Muscle of leg (tissue), 3 donors: ENCODE measurements at regions not wholly inside any gene's neighbourhood (a gene's known extent, or its start where the extent isn't known, plus 50 kb on each side); places are given as distances from the start of the nearest gene placed in this dataset.

Experiments
- DNase-seq: peaks from one replicate; pipeline ENCODE4 v3.0.0; 2013
- H3K27ac ChIP-seq: one replicate; pipeline ENCODE4 v1.5.1; 2013; ENCODE audit warnings: mild to moderate bottlenecking, low read length, control low read depth
- H3K27me3 ChIP-seq: one replicate; pipeline ENCODE4 v1.6.1; 2013; ENCODE audit warnings: low read length; ENCODE audit not compliant: control insufficient read depth, insufficient read depth
- H3K36me3 ChIP-seq: one replicate; pipeline ENCODE4 v1.6.1; 2013; ENCODE audit warnings: low read length; ENCODE audit not compliant: control insufficient read depth, insufficient read depth
- H3K4me1 ChIP-seq: one replicate; pipeline ENCODE4 v1.6.1; 2013; ENCODE audit warnings: low read length; ENCODE audit not compliant: control insufficient read depth, insufficient read depth
- H3K4me3 ChIP-seq: one replicate; pipeline ENCODE4 v1.5.1; 2013; ENCODE audit warnings: low read length, control low read depth
- H3K9me3 ChIP-seq: replicated peaks from 2 replicates; pipeline ENCODE4 v1.6.1; 2013; ENCODE audit warnings: low read depth, low read length; ENCODE audit not compliant: control insufficient read depth
- WGBS: methylation state at CpG from one replicate; pipeline ENCODE4 v1.1.5; 2013; ENCODE audit warnings: missing lambda C conversion rate; ENCODE audit not compliant: insufficient coverage; 5-methylcytosine and 5-hydroxymethylcytosine counted together

DNA sequence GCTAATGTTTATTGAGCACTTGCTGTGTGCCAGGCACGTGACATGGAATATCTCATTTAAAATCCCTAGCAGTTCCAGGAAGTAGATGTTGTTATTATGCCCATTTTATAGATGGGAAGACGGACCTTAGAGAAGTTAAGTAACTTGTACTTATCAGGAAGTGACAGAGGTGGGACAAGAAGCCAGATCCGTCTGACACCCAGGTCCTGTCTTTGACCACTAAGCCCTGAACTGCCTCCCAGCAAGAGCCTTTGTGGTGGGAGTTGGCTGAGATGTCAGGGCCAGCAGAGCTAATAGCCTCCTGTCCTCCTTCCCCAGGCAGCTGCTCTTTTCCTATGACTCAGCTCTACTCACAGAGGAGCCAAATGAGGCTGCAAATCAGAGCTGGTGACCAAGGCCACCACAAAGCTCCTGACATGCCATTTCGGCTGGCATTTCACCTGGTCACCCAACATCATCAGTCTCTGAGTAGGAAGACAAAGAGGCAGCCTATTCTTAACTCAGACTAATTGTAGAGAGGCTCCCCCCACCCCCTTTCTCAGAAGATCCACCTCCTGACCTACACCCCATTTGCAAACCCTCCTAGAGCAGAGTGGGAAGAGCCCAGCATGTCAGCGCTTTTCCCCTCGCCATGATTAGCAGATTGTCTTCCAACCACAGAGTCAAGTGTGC is 175.1 kb upstream of the KIT start:
- DNase-seq = no peak
- WGBS = 86% methylated on average over 1 of the region's 6 CpGs
- H3K4me3 ChIP-seq = no peak overlapping the region
- H3K36me3 ChIP-seq = no peaks in the 10 kb centered on the region
- peaks cover 6% of the 10 kb centered on the region for H3K9me3 ChIP-seq
- no peak overlapping the region for H3K27ac ChIP-seq
- no peaks in the 10 kb centered on the region for H3K27me3 ChIP-seq
- no peaks in the 10 kb centered on the region for H3K4me1 ChIP-seq

DNA sequence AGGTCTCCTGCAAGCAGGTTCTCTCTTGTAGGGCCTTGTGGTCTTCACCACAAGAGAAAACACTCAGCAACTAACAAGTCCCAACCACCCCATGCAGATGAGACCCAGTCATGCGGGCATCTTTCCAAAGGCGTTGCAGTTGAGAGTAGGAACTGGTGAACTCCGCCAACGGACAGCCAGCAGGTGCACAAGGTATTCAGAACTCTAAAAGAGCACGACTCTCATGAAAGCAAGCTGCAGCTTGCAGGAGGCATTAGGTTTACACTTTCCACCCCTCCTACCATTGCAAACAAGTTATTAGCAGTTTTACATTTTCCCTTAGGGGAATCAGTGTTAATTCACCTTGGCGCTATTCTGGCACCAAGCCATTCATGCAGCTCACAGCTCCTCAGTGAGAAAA is 173.4 kb upstream of the KIT start:
- Histone ChIP-seq H3K4me1 (no peaks in the 10 kb centered on the region), H3K36me3 (no peaks in the 10 kb centered on the region), H3K4me3 (no peak overlapping the region), H3K27me3 (no peaks in the 10 kb centered on the region), H3K27ac (no peak overlapping the region), H3K9me3 (peaks cover 6% of the 10 kb centered on the region)
- 69% methylated on average over 4 of the region's 6 CpGs for WGBS
- no peak for DNase-seq

DNA sequence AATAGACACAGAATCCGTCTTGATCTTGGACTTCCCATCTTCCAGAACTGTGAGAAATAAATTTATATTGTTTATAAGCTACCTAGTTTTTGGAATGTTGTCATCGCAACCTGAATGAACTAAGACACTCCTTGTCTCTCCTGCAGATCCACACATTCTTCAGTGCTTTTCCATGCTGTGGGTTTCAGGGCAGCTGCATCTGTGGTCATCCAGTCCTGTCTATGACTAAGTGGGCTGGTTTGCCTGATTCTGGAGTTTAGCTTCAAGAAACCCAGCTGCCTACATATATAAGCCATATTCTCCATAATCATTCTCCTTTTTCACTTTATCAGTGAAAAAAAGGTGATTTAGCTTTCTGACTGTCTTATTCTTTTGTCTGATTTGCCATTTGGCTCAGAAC is 170.3 kb upstream of the KIT start:
- no peaks in the 10 kb centered on the region for H3K4me1 ChIP-seq

DNA sequence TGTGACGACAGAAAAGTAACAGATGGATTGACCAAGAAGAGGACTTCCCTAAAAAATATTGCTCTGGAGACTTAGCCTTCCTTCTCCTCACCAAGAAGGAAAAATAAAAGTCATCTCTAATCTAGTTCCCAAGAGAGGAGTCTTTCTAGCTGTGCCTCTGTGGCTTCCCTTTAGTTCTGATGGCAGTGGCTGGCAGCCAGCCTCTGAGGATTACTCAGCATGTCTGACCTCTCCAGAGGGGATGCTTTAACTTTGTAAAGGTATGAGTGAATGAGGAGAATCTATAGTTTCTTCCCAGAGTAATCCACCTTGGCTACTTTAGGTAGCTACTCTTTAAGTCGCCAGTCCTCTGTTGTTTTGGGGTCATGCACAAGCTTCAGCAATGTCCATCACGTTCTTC is 163.9 kb upstream of the KIT start:
- DNase-seq = no peak
- Histone ChIP-seq H3K9me3 (no peaks in the 10 kb centered on the region), H3K4me3 (no peak overlapping the region), H3K36me3 (no peaks in the 10 kb centered on the region), H3K27me3 (no peaks in the 10 kb centered on the region), H3K4me1 (no peaks in the 10 kb centered on the region), H3K27ac (no peak overlapping the region)
- 67% methylated on average over 1 of the region's 3 CpGs for WGBS

More for the DNA sequence above, 170.3 kb upstream of the KIT start:
- no peaks in the 10 kb centered on the region for H3K36me3 ChIP-seq
- no peak overlapping the region for H3K27ac ChIP-seq
- no peaks in the 10 kb centered on the region for H3K9me3 ChIP-seq
- DNase-seq = no peak
- H3K27me3 ChIP-seq = no peaks in the 10 kb centered on the region
- no peak overlapping the region for H3K4me3 ChIP-seq
- WGBS = no CpG with 5 or more reads among the region's 2 CpGs

DNA sequence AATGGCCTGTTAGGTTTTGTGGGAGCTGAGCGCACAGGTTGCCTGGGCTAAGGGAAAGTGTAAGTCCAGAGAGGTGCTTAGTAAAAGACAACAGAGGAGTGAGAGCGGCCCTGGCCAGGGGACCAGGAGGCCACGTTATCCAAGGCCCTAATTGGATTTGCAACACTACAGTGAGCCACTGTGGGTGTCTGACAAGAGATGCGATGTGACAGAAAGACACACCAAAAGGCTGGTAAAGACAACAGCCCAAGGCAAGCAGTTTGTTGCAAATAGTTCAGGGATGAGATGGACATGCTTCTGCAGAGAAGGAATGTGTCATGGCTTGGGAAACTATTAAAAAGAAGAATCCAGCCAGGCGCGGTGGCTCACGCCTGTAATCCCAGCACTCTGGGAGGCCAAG is 162.7 kb upstream of the KIT start:
- Histone ChIP-seq H3K4me1 (no peaks in the 10 kb centered on the region), H3K27ac (no peak overlapping the region), H3K36me3 (no peaks in the 10 kb centered on the region), H3K4me3 (no peak overlapping the region), H3K27me3 (no peaks in the 10 kb centered on the region), H3K9me3 (no peaks in the 10 kb centered on the region)
- DNase-seq = no peak
- WGBS = 74% methylated on average over 7 of the region's 7 CpGs

- Histone ChIP-seq H3K4me1 (no peaks in the 10 kb centered on the region), H3K36me3 (no peaks in the 10 kb centered on the region), H3K27me3 (no peaks in the 10 kb centered on the region), H3K9me3 (no peaks in the 10 kb centered on the region), H3K27ac (no peak overlapping the region), H3K4me3 (no peak overlapping the region)
- WGBS = 50% methylated on average over 1 of the region's 3 CpGs
- no peak for DNase-seq
Observed at GRCh38 chr4:54495641-54496040, 162.1 kb upstream of the KIT start.

DNA sequence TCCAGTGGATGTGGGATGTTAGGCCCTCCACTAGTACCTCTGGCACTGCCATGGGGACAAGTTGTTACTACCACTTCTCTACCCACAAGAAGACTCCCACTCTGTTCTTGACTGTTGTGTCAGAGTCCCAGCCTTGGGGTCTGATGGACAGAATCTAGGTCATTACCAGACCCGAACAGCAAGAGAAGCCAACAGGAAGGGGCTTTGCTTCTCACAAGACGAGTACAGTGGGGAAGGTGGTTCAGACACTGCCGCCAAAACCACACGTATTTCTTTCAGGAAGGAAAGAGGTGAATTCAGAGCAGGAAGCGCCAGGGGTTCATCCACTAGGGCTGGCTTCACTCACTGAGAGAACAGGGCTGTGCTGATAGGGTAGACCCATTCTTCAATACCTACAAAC is 161.3 kb upstream of the KIT start:
- Histone ChIP-seq H3K4me3 (no peak overlapping the region), H3K36me3 (no peaks in the 10 kb centered on the region), H3K27ac (no peak overlapping the region), H3K9me3 (no peaks in the 10 kb centered on the region), H3K27me3 (no peaks in the 10 kb centered on the region), H3K4me1 (no peaks in the 10 kb centered on the region)
- DNase-seq = no peak
- 92% methylated on average over 3 of the region's 5 CpGs for WGBS

GRCh38 chr4:54497947-54498346 is 159.8 kb upstream of the KIT start:
- Histone ChIP-seq H3K36me3 (no peaks in the 10 kb centered on the region), H3K4me3 (no peak overlapping the region), H3K27me3 (no peaks in the 10 kb centered on the region), H3K27ac (no peak overlapping the region), H3K4me1 (no peaks in the 10 kb centered on the region), H3K9me3 (no peaks in the 10 kb centered on the region)
- no peak for DNase-seq
- WGBS = 51% methylated on average over 2 of the region's 3 CpGs

DNA sequence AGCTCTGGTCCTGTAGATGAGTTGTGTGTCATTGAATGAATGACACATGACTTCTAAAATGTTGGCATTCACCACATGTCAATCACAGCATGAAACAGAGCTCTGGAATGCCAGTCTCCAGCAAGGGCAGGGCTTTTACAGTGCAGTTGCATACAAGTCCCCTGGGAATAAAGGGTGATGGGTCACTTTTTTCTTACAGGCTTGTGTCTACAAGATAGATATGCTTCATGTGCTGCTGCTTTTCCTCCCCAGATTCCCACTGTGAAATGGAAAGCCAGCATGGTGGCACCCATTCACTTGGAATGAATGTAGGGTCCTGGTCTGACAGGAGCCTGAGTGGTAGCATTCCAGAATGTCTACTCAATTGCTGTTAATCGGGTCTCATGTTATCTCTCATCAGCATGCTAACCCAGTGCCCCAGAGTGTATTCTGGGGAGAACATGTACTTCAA is 159.1 kb upstream of the KIT start:
- 100% methylated on average over 1 of the region's 1 CpG for WGBS
- Histone ChIP-seq H3K36me3 (no peaks in the 10 kb centered on the region), H3K27ac (no peak overlapping the region), H3K9me3 (no peaks in the 10 kb centered on the region), H3K4me1 (no peaks in the 10 kb centered on the region), H3K27me3 (no peaks in the 10 kb centered on the region), H3K4me3 (no peak overlapping the region)
- DNase-seq = no peak

DNA sequence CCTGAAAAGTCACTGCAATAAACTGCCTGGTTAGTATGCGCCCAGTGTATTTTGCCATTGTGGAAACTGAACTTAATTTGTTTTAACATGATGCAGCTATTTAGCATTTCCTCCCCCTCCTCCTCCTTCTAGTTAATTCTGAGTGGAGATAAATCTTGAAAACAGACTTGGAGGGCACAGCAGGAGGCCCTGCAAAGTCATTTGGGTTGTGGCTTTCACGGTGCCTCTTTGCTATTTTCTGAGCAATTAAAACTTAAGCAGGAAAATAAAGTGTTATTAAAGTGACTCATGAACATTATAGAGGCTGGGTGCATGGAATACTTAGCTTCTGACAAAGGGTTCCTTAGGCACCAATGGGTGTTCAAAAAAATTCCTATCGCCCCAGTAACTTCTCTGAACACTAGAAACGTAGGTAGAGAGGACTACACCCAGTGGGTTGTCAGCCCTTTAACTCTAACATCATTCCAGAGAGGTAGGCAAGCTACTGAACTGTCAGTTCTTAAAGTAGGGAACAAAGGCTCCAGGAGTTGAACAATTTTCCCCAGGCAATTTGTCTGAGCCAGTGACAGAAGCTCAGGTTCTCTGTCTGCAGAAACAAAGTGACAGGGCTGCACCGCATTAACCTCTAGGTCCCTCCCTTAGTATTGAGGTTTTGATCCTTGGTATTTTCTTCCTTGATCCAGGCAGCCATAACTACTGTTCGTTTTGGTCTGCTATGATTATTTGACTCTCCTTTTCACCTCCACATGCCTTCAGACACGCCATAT is 158.3 kb upstream of the KIT start:
- Histone ChIP-seq H3K27me3 (no peaks in the 10 kb centered on the region), H3K36me3 (no peaks in the 10 kb centered on the region), H3K27ac (no peak overlapping the region), H3K9me3 (no peaks in the 10 kb centered on the region), H3K4me3 (no peak overlapping the region), H3K4me1 (no peaks in the 10 kb centered on the region)
- no peak for DNase-seq
- 0% methylated on average over 1 of the region's 7 CpGs for WGBS
